T-helper 1 cell treated with Interleukin-12 subunit alpha and Interleukin-12 subunit beta and Interleukin-4 antibody, amounts not matched to agents 30 μg/mL and 1 μg/mL, for 36 hours (primary cell): ENCODE measurements at regions not wholly inside any gene's neighbourhood (a gene's known extent, or its start where the extent isn't known, plus 50 kb on each side); places are given as distances from the start of the nearest gene placed in this dataset.
"Not testable (repeated sequence)": the region's sequence is repeated elsewhere in the genome, so short reads cannot be mapped to it uniquely, and the experiment has no call there.

Source experiments
- H3K27ac Mint-ChIP-seq: one replicate; pipeline ENCODE4 v1.8.0; 2021; ENCODE audit warnings: mild to moderate bottlenecking, mixed read lengths
- H3K27me3 Mint-ChIP-seq: one replicate; pipeline ENCODE4 v1.8.0; 2021; ENCODE audit warnings: low read depth, mixed read lengths
- H3K36me3 Mint-ChIP-seq: one replicate; pipeline ENCODE4 v1.8.0; 2021; ENCODE audit warnings: low read depth, mixed read lengths
- H3K4me1 Mint-ChIP-seq: one replicate; pipeline ENCODE4 v1.8.0; 2021; ENCODE audit warnings: low read depth, mixed read lengths
- H3K4me3 Mint-ChIP-seq: one replicate; pipeline ENCODE4 v1.8.0; 2021; ENCODE audit warnings: mild to moderate bottlenecking, moderate library complexity, mixed read lengths
- H3K9me3 Mint-ChIP-seq: one replicate; pipeline ENCODE4 v1.8.0; 2021; ENCODE audit warnings: mixed read lengths

DNA sequence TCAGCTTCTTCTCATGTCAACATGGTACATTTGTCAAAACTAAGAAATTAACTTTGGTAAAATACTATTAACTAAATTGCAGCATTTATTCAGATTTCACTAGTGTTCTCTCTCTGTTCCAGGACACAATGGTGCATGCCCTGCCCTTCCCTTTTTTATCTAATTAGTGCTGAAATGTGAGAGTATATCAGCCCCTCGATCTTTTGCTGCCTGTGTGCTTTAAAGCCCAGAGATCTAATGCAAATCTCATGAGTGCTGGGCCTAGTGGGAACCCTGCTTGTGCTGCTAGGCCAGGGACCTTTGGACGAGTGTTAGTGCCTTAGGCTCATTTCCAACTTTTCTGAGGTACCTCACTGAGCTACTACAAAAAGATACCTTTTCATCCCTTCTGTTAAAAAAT lies 221.1 kb upstream of the EDNRB start:
- H3K27me3 Mint-ChIP-seq = no peaks in the 10 kb centered on the region
- H3K4me3 Mint-ChIP-seq = no peak overlapping the region
- H3K27ac Mint-ChIP-seq = no peak overlapping the region
- H3K36me3 Mint-ChIP-seq = no peaks in the 10 kb centered on the region
- no peaks in the 10 kb centered on the region for H3K9me3 Mint-ChIP-seq
- no peaks in the 10 kb centered on the region for H3K4me1 Mint-ChIP-seq

DNA sequence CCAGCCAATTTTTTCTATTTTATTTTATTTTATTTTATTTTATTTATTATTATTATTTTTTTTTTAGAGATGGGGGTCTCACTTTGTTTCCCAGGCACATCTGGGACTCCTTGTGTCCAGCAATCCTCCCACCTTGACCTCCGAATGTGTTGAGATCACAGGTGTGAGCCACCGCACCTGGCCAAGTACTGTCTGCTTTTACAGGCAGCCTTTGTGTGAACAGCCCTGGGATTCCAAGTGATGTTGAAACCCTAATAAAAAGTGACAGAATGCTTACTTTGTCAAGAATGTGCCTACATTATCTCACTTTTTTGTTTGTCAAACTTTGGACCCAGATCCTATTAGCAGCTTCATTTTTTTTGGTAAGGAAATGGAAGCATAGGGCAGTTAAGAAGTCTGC lies 220.1 kb upstream of the EDNRB start:
- Mint-ChIP-seq H3K4me1 (no peaks in the 10 kb centered on the region), H3K9me3 (no peaks in the 10 kb centered on the region), H3K27ac (no peak overlapping the region), H3K4me3 (no peak overlapping the region), H3K36me3 (no peaks in the 10 kb centered on the region), H3K27me3 (no peaks in the 10 kb centered on the region)

DNA sequence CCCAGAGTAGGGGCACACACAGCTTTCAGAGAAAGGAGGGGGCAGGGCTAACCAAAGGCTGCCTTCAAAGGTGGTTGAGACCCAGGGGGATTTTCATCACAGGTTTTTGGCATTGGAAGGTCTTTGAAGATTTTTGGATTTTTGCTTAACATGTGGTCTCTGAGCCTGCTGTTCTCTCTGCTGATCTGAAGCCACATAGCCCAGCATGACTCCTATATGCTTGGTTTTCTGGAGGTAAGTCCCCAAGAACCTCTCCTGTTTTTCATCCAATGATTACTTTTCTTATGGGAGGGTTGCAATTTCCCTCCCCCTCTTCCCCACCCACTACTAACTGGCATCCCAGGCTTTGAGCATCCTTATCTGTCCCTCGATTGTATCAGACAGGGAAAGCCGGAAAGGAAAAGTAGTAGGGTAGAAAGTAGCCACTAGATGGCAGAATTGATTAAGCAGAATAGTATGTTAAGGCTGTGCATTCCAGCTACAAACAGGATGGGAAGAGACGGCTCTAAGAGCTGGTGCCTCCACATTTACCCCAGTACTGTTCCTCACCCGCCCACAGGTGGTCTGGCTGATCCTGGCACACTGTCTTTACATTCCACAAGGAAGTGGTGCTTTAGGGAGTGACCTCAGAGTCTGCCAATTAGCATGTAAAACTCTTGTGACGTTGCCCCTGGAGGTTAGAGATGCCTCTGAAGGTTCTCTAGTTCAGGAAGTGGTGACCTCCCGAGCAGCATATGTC lies 218.9 kb upstream of the EDNRB start:
- Mint-ChIP-seq H3K27ac (no peak overlapping the region), H3K36me3 (no peaks in the 10 kb centered on the region), H3K4me1 (no peaks in the 10 kb centered on the region)

GRCh38 chr13:78136966-78137365 lies 218.3 kb upstream of the EDNRB start:
- no peaks in the 10 kb centered on the region for H3K4me1 Mint-ChIP-seq
- no peak overlapping the region for H3K27ac Mint-ChIP-seq
- no peaks in the 10 kb centered on the region for H3K36me3 Mint-ChIP-seq
- H3K9me3 Mint-ChIP-seq = no peaks in the 10 kb centered on the region
- H3K27me3 Mint-ChIP-seq = no peaks in the 10 kb centered on the region
- no peak overlapping the region for H3K4me3 Mint-ChIP-seq

More for the DNA sequence above, 218.9 kb upstream of the EDNRB start:
- H3K4me3 Mint-ChIP-seq = no peak overlapping the region
- no peaks in the 10 kb centered on the region for H3K9me3 Mint-ChIP-seq
- H3K27me3 Mint-ChIP-seq = no peaks in the 10 kb centered on the region

GRCh38 chr13:78133511-78133910 lies 214.9 kb upstream of the EDNRB start:
- no peaks in the 10 kb centered on the region for H3K36me3 Mint-ChIP-seq
- no peak overlapping the region for H3K4me3 Mint-ChIP-seq
- H3K4me1 Mint-ChIP-seq = no peaks in the 10 kb centered on the region
- peaks cover 10% of the 10 kb centered on the region for H3K27me3 Mint-ChIP-seq
- H3K27ac Mint-ChIP-seq = no peak overlapping the region
- no peaks in the 10 kb centered on the region for H3K9me3 Mint-ChIP-seq

- H3K27me3 Mint-ChIP-seq = peaks cover 15% of the 10 kb centered on the region
- no peaks in the 10 kb centered on the region for H3K9me3 Mint-ChIP-seq
- H3K27ac Mint-ChIP-seq = no peak overlapping the region
- no peak overlapping the region for H3K4me3 Mint-ChIP-seq
- H3K4me1 Mint-ChIP-seq = no peaks in the 10 kb centered on the region
- H3K36me3 Mint-ChIP-seq = no peaks in the 10 kb centered on the region
Observed at GRCh38 chr13:78131811-78132210, 213.2 kb upstream of the EDNRB start.

DNA sequence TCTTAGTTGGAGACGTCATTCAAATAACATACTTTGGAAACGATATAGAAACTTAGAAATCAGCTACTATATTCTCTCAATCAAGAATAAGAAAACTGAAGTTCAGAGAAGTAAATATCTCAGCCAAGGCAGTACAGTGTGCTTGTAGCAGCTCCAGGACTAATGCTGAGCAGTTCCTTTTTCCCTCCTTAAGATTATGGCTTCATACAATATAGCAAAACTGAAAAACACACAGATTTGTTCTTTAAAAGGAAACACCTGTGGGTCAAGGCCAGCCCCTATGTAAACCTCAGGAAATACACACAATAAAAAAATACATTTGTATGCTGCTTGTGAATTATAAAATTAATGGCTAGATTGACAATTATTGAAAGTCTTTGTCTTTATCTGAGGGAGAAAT lies 212.7 kb upstream of the EDNRB start:
- no peak overlapping the region for H3K4me3 Mint-ChIP-seq
- no peak overlapping the region for H3K27ac Mint-ChIP-seq
- H3K27me3 Mint-ChIP-seq = peaks cover 15% of the 10 kb centered on the region
- no peaks in the 10 kb centered on the region for H3K9me3 Mint-ChIP-seq
- H3K36me3 Mint-ChIP-seq = no peaks in the 10 kb centered on the region
- no peaks in the 10 kb centered on the region for H3K4me1 Mint-ChIP-seq

DNA sequence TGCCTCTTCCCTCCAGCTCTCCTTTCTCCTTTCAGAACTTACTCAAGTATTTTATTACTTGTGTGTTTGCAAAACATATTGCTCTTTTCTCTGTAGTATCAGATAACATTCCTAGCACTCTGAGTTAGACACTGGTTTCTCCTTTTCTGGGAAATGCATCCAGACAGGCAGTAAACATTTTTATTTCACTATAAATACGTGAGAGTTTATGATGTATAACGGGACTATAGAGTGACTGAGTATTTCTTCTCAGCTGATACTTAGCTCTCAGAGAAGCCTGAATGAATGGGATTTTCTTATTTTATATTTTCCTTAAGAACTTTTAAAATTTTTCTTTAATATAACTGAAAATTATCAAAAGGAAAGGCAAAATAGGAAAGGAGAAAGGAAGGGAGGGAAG lies 211.2 kb upstream of the EDNRB start:
- H3K27me3 Mint-ChIP-seq = peaks cover 15% of the 10 kb centered on the region
- H3K36me3 Mint-ChIP-seq = no peaks in the 10 kb centered on the region
- H3K9me3 Mint-ChIP-seq = no peaks in the 10 kb centered on the region
- H3K27ac Mint-ChIP-seq = no peak overlapping the region
- H3K4me3 Mint-ChIP-seq = no peak overlapping the region
- H3K4me1 Mint-ChIP-seq = no peaks in the 10 kb centered on the region

DNA sequence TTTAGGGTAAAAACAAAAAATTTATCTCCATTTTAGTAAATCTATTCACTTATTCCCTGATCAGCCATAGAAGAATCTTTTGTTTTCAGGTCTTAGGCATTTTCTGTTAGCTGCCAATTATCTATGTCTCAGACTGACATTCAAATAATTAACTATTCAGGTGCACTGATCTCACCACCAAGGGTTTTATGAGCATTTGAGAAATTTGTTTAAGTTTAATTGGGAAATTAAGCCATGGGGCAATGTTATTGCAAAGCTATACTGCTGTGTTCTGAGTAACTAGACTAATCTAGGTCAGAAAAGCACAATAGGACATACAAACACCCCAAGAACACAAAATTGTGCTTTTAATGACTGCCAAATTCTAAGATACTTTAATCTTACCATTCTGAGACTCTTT lies 210.7 kb upstream of the EDNRB start:
- Mint-ChIP-seq H3K27me3 (peaks cover 15% of the 10 kb centered on the region), H3K36me3 (no peaks in the 10 kb centered on the region), H3K4me3 (no peak overlapping the region), H3K9me3 (no peaks in the 10 kb centered on the region), H3K27ac (no peak overlapping the region), H3K4me1 (no peaks in the 10 kb centered on the region)

DNA sequence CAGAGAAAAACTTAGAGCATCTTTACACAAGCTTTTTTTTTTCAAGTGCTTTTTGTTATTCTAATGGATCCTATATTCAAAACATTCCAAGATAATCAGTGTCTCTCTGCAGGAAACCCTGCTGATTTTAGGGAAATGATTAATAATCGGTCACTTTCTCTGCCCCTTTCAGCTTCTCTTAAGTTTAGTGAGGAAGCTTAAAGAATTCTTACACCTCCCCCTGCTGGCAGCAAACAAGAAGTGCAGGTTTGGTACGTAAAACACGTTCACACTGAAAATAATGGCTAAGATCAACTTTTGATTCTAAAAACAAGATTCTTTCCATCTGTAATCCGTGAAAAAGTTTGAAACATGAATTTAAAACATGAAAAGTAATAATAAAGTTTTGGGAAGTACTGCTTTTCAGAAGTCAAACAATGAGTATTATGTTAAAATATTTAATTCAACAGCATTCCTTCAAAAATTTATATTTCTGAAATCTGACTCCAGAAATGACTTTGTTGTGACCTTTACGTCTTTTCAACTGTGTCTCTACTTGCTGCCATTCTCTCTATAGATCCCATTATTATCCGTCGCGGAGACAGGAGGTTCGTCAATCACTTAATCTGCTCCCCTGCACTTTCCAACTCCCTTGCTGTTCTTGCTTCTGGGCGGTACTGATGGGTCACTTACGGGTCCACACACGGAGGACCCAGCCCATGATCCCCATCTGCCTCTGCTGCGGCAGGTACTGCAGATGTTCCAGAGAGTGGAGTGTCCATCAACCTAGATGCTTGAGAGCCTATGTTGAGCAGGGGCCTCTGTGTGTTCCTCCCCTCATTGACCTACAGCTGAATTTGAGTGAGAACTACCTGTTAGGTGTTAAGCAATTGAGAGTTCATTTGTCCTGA lies 203.1 kb upstream of the EDNRB start:
- peaks cover 4% of the 10 kb centered on the region for H3K4me1 Mint-ChIP-seq
- H3K9me3 Mint-ChIP-seq = no peaks in the 10 kb centered on the region
- H3K4me3 Mint-ChIP-seq = no peak overlapping the region
- H3K27me3 Mint-ChIP-seq = peaks cover 9% of the 10 kb centered on the region
- no peak overlapping the region for H3K27ac Mint-ChIP-seq
- H3K36me3 Mint-ChIP-seq = no peaks in the 10 kb centered on the region

DNA sequence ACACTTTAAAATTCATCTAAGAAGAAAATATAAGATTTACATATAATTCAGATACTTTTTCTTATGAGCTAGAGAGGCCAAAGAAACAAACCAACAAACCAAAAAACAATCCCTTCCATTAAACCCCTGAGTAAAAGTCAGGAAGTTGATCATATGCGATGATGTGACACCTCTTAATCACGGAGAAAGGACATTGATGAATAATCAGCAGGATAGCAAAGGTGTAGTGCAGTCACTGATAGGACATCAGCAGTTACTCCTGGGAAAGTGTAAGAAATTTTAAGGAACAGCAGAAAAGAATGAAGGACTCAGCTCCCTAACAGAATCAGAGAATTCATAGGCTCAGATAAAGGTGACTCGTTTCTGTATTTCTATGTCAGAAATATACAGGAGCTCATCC lies 202.4 kb upstream of the EDNRB start:
- Mint-ChIP-seq H3K9me3 (no peaks in the 10 kb centered on the region), H3K36me3 (no peaks in the 10 kb centered on the region), H3K27ac (no peak overlapping the region), H3K27me3 (peaks cover 9% of the 10 kb centered on the region), H3K4me3 (no peak overlapping the region), H3K4me1 (peaks cover 4% of the 10 kb centered on the region)

GRCh38 chr13:78120144-78120543 lies 201.5 kb upstream of the EDNRB start:
- H3K9me3 Mint-ChIP-seq, H3K4me3 Mint-ChIP-seq, H3K36me3 Mint-ChIP-seq, H3K27me3 Mint-ChIP-seq, H3K27ac Mint-ChIP-seq, H3K4me1 Mint-ChIP-seq: not testable (repeated sequence)

GRCh38 chr13:78117070-78117469 lies 198.4 kb upstream of the EDNRB start:
- H3K4me1 Mint-ChIP-seq, H3K27ac Mint-ChIP-seq, H3K27me3 Mint-ChIP-seq, H3K36me3 Mint-ChIP-seq, H3K4me3 Mint-ChIP-seq, H3K9me3 Mint-ChIP-seq: not testable (repeated sequence)

DNA sequence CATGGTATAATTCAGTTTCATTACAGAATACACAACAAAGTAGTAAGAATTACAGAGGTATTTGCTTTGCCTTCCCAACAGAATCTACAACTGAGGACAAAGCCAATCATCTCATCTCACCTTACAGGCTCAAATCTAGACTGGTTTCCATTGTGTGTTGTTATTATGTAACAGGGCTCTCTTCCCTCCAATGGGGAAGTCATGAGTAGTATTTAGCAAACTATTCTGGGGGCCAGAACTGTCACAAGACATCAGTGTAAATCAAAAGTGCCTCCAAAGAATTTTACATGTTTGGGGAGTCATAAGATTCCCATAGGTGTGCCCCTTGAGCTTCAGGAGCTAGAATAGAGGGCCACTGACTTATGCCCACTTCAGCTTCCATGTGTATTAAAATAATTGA lies 187.0 kb upstream of the EDNRB start:
- Mint-ChIP-seq H3K4me3 (no peak overlapping the region), H3K27ac (no peak overlapping the region), H3K36me3 (no peaks in the 10 kb centered on the region), H3K4me1 (no peaks in the 10 kb centered on the region), H3K27me3 (no peaks in the 10 kb centered on the region), H3K9me3 (no peaks in the 10 kb centered on the region)

DNA sequence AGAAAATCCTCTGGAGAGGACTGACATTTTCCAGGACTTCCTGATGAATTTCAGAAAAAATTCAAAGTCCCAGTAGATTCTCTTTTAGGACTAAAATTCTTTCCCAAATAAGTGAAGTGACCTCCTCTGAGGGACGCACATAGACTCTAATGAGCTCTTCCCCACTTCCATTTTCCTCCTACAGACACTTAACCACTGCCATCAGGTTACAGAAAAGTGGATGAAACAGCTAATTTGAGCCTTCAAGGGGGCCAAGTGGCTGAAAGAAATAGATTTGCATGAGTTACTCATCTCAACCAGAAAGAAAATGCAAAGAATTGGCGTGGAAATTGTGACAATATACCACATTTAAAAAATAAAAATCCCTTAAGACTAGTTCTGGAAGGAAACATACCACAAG lies 185.3 kb upstream of the EDNRB start:
- Mint-ChIP-seq H3K4me3 (no peak overlapping the region), H3K36me3 (no peaks in the 10 kb centered on the region), H3K27me3 (no peaks in the 10 kb centered on the region), H3K4me1 (no peaks in the 10 kb centered on the region), H3K9me3 (no peaks in the 10 kb centered on the region), H3K27ac (no peak overlapping the region)
